OCI-LY1 (cell line): ENCODE measurements at regions not wholly inside any gene's neighbourhood (a gene's known extent, or its start where the extent isn't known, plus 50 kb on each side); places are given as distances from the start of the nearest gene placed in this dataset.

Experiments
- H2AFZ ChIP-seq: fragments of 200-600 bp; sonication (generic), shearing (Covaris generic); 2 replicates; pipeline ENCODE4 v1.6.0; 2014; ENCODE audit warnings: antibody characterized with exemption, mild to moderate bottlenecking, low read length
- H3F3A ChIP-seq: fragments of 200-600 bp; sonication (generic), shearing (Covaris generic); 2 replicates; pipeline ENCODE4 v1.6.0; 2014; ENCODE audit warnings: mild to moderate bottlenecking, antibody characterized with exemption, low read length, moderate library complexity; ENCODE audit not compliant: insufficient read depth
- H3K27ac ChIP-seq: fragments of 200-600 bp; sonication (generic); 2 replicates; pipeline ENCODE4 v1.5.1; 2014; ENCODE audit warnings: low read length, mixed run types, mild to moderate bottlenecking, low read depth; ENCODE audit not compliant: poor library complexity, severe bottlenecking
- H3K27me3 ChIP-seq: fragments of 200-600 bp; sonication (generic); 2 replicates; pipeline ENCODE4 v1.6.0; 2014; ENCODE audit warnings: antibody characterized with exemption, mild to moderate bottlenecking, low read length, moderate library complexity; ENCODE audit not compliant: insufficient read depth
- H3K36me3 ChIP-seq: fragments of 200-600 bp; sonication (generic); 2 replicates; pipeline ENCODE4 v1.6.1; 2014; ENCODE audit warnings: mild to moderate bottlenecking, antibody characterized with exemption, low read length, moderate library complexity, mixed read lengths; ENCODE audit not compliant: insufficient read depth
- H3K4me1 ChIP-seq: fragments of 200-600 bp; sonication (generic); 2 replicates; pipeline ENCODE4 v1.5.1; 2014; ENCODE audit warnings: mild to moderate bottlenecking, low read length, moderate library complexity; ENCODE audit not compliant: insufficient read depth, severe bottlenecking
- H3K4me2 ChIP-seq: fragments of 200-600 bp; sonication (generic), shearing (Covaris generic); 2 replicates; pipeline ENCODE4 v1.6.1; 2014; ENCODE audit warnings: low read length
- H3K4me3 ChIP-seq: fragments of 200-600 bp; sonication (generic); 2 replicates; pipeline ENCODE4 v1.5.1; 2014; ENCODE audit warnings: low read length, low read depth, mild to moderate bottlenecking, mixed read lengths; ENCODE audit not compliant: poor library complexity, severe bottlenecking
- H3K79me2 ChIP-seq: fragments of 200-600 bp; shearing (Covaris generic); 2 replicates; pipeline ENCODE4 v1.6.1; 2016; ENCODE audit warnings: mixed run types, low read length, mixed read lengths; ENCODE audit not compliant: insufficient read depth
- H3K9ac ChIP-seq: fragments of 200-600 bp; sonication (generic), shearing (Covaris generic); 2 replicates; pipeline ENCODE4 v1.6.1; 2014; ENCODE audit warnings: mild to moderate bottlenecking, low read length, mixed read lengths
- H3K9me2 ChIP-seq: fragments of 200-600 bp; sonication (generic), shearing (Covaris generic); 2 replicates; pipeline ENCODE4 v1.6.1; 2014; ENCODE audit warnings: low read depth, mild to moderate bottlenecking, low read length, mixed read lengths
- H3K9me3 ChIP-seq: fragments of 200-600 bp; shearing (Covaris generic); 2 replicates; pipeline ENCODE4 v1.6.1; 2014; ENCODE audit warnings: low read length, mixed read lengths
- H4K20me1 ChIP-seq: fragments of 200-600 bp; sonication (generic), shearing (Covaris generic); 2 replicates; pipeline ENCODE4 v1.6.0; 2016; ENCODE audit warnings: mild to moderate bottlenecking, low read length; ENCODE audit not compliant: insufficient read depth
- EZH2 ChIP-seq: fragments of 200-600 bp; sonication (generic), shearing (Covaris generic); IDR thresholded peaks from 2 replicates; pipeline ENCODE4 v1.8.0; 2017; ENCODE audit warnings: borderline replicate concordance, mixed run types, mild to moderate bottlenecking, antibody characterized with exemption, low read length, moderate library complexity, mixed read lengths
- TF ChIP-seq, protein P1 (sequence below): fragments of 200-600 bp; sonication (generic), shearing (Covaris generic); IDR thresholded peaks from 2 replicates; pipeline ENCODE4 v1.5.1; 2017; ENCODE audit warnings: mild to moderate bottlenecking, antibody characterized with exemption, low read length, moderate library complexity, mixed read lengths

DNA sequence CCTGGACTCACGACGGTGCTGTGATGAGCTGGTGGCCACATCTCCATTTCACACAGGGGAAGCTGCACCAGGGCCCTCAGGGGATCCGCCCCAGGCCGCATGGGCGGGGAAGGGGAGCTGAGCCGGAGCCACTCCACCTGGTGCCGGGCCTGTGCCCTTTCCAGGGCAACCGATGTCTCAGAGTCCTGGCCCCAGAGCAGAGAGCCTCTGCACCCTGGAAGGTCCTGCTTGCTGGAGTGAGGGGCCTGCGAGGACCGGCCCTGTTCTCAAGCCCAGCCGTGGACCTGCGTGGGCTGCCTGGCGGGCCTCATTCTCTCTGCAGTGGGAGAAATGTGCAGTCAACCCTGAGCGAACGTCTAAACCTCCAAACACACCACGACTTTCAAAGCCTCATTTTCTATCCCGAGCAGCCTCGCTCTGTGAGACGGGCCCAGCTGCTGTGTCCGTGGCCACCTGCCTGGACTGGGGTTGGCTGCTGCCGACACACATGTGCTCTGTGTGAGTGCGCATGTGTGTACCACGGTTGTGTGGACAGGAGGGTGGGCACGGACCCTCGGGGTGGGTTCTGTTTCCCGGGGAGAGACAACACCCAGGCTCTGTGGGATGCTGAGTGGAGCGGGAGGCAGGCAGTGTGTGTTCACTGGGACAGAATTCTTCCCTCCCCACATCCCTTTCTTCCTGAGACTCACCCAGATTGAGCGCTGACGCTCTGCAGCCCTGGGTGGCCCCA lies 163.5 kb downstream of the KIF26A start:
- Histone ChIP-seq H2AFZ (no peak overlapping the region), H3K9me2 (no peaks in the 10 kb centered on the region), H3K36me3 (no peaks in the 10 kb centered on the region), H3K4me1 (no peaks in the 10 kb centered on the region), H3K4me3 (no peak overlapping the region), H3K79me2 (no peaks in the 10 kb centered on the region), H3F3A (no peaks in the 10 kb centered on the region), H4K20me1 (no peaks in the 10 kb centered on the region), H3K9ac (no peak overlapping the region), H3K4me2 (no peak overlapping the region), H3K27me3 (0 out of 2 replicates have a peak, but pooled peaks cover 14% of the 10 kb centered on the region), H3K27ac (no peak overlapping the region), H3K9me3 (no peaks in the 10 kb centered on the region)
- no peak for TF ChIP-seq EZH2
- TF ChIP-seq, protein P1, sequence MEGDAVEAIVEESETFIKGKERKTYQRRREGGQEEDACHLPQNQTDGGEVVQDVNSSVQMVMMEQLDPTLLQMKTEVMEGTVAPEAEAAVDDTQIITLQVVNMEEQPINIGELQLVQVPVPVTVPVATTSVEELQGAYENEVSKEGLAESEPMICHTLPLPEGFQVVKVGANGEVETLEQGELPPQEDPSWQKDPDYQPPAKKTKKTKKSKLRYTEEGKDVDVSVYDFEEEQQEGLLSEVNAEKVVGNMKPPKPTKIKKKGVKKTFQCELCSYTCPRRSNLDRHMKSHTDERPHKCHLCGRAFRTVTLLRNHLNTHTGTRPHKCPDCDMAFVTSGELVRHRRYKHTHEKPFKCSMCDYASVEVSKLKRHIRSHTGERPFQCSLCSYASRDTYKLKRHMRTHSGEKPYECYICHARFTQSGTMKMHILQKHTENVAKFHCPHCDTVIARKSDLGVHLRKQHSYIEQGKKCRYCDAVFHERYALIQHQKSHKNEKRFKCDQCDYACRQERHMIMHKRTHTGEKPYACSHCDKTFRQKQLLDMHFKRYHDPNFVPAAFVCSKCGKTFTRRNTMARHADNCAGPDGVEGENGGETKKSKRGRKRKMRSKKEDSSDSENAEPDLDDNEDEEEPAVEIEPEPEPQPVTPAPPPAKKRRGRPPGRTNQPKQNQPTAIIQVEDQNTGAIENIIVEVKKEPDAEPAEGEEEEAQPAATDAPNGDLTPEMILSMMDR, result no peak

DNA sequence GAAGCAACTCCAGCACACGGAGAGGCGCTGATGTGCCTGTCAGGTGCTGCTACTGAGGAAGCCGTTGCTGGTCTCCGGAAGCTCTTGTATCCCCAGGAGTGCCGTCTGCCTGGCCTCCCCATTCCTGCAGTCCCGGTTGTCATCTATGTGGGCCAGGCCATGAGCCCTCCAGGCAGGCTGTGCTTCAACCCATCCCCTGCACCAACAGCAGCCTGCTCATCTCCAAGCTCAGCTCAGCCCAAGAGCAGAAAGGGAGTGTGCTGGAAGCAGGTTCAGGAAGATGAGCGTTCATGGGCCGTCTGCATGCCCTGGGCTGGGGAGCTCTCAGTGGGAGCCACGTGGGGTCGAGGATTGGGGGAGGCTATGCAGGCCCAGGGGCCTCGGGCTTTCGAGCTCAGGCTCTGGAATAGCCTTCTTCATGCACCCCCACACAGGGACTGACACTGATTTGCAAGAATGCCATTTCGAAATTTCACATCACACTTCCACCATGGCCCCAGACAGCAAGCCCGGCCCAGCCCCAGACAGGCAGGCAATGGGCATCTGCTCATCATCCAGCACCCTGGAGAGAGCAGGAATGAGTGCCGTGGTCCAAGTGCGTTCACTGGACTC lies 164.5 kb downstream of the KIF26A start:
- no peaks in the 10 kb centered on the region for H3K4me1 ChIP-seq
- TF ChIP-seq EZH2, result no peak
- TF ChIP-seq, protein P1, result no peak
- no peaks in the 10 kb centered on the region for H3K36me3 ChIP-seq
- no peak overlapping the region for H3K9ac ChIP-seq
- H3K4me3 ChIP-seq, result no peak overlapping the region
- 0 out of 2 replicates have a peak, but pooled peaks cover 14% of the 10 kb centered on the region for H3K27me3 ChIP-seq
- no peak overlapping the region for H3K27ac ChIP-seq
- H3K9me2 ChIP-seq, result no peaks in the 10 kb centered on the region
- no peaks in the 10 kb centered on the region for H3K9me3 ChIP-seq
- H2AFZ ChIP-seq, result no peak overlapping the region
- H3K4me2 ChIP-seq, result no peak overlapping the region
- H3F3A ChIP-seq, result no peaks in the 10 kb centered on the region
- no peaks in the 10 kb centered on the region for H4K20me1 ChIP-seq
- no peaks in the 10 kb centered on the region for H3K79me2 ChIP-seq

DNA sequence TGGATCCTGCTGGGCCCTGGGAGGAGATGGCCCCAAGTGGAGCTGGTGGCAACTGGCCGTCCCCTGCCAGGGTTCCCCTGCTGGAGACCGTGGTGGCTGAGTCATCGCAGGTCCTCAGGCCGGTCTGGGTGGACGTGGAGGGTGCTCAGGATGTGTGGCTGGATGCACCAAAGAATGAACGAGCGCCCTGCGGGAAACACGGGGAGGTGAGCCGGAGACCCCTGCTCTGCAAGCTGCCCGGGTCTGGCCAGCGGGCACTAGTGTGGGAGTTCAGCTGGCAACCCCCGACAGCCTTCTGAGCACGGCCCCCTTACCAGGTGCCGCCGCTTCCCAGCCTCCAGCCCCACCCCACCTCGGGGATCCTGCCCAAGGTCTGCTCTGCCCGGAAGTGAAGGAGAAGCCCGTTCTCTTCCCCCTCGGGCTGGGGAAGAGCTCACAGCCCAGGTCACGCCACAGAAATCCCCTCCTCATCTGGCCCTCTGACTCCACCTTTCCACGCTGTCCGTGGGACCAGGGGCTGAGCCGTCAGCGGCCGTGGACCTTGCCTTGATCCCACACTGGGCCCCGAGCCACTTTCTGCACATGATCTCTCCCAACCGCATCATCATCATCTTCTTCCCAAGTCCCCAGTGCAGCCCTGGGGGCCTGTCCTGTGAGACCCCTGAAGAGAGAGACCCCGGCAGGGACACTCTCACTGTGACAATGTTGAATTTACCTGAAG lies 165.5 kb downstream of the KIF26A start:
- no peaks in the 10 kb centered on the region for H3K36me3 ChIP-seq
- H3K4me3 ChIP-seq, result no peak overlapping the region
- no peaks in the 10 kb centered on the region for H3K9me3 ChIP-seq
- H2AFZ ChIP-seq, result no peak overlapping the region
- H3K4me2 ChIP-seq, result no peak overlapping the region
- 0 out of 2 replicates have a peak, but pooled peaks cover 14% of the 10 kb centered on the region for H3K27me3 ChIP-seq
- H3K9me2 ChIP-seq, result no peaks in the 10 kb centered on the region
- no peaks in the 10 kb centered on the region for H3K4me1 ChIP-seq
- no peaks in the 10 kb centered on the region for H3K79me2 ChIP-seq
- TF ChIP-seq EZH2, result no peak
- TF ChIP-seq, protein P1, result no peak
- no peaks in the 10 kb centered on the region for H4K20me1 ChIP-seq
- H3K9ac ChIP-seq, result no peak overlapping the region
- H3K27ac ChIP-seq, result no peak overlapping the region
- H3F3A ChIP-seq, result no peaks in the 10 kb centered on the region
